ENCODE measurements at regions not wholly inside any gene's neighbourhood (a gene's known extent, or its start where the extent isn't known, plus 50 kb on each side); places are given as distances from the start of the nearest gene placed in this dataset.
"Not testable (repeated sequence)": the region's sequence is repeated elsewhere in the genome, so short reads cannot be mapped to it uniquely, and the experiment has no call there.

GRCh38 chr2:7732497-7732896 lies 815.3 kb downstream of the RNF144A start:
- no peak for FAIRE-seq

- no peak for FAIRE-seq
Observed at GRCh38 chr2:7736646-7737305, 819.6 kb downstream of the RNF144A start.

- FAIRE-seq: no peak
Observed at GRCh38 chr2:7738596-7738995, 821.4 kb downstream of the RNF144A start.

GRCh38 chr2:7740114-7740513 lies 822.9 kb downstream of the RNF144A start:
- no peak for FAIRE-seq

GRCh38 chr2:7742301-7742700 lies 825.1 kb downstream of the RNF144A start:
- no peak for FAIRE-seq

GRCh38 chr2:7744827-7745226 lies 827.6 kb downstream of the RNF144A start:
- FAIRE-seq: no peak

- FAIRE-seq: no peak
Observed at GRCh38 chr2:7745369-7745768, 828.2 kb downstream of the RNF144A start.

GRCh38 chr2:7748717-7749415 lies 831.7 kb downstream of the RNF144A start:
- no peak for FAIRE-seq

GRCh38 chr2:7749895-7750559 lies 832.8 kb downstream of the RNF144A start:
- FAIRE-seq: no peak

GRCh38 chr2:7752291-7752690 lies 835.1 kb downstream of the RNF144A start:
- FAIRE-seq: no peak

- FAIRE-seq: no peak
Observed at GRCh38 chr2:7753777-7754176, 836.6 kb downstream of the RNF144A start.

- FAIRE-seq: no peak
Observed at GRCh38 chr2:7755879-7756278, 838.7 kb downstream of the RNF144A start.

GRCh38 chr2:7758073-7758759 lies 841.0 kb downstream of the RNF144A start:
- no peak for FAIRE-seq

GRCh38 chr2:7759898-7760297 lies 842.7 kb downstream of the RNF144A start:
- no peak for FAIRE-seq

- not testable (repeated sequence) for FAIRE-seq
Observed at GRCh38 chr2:7763418-7763817, 846.2 kb downstream of the RNF144A start.

- FAIRE-seq: no peak
Observed at GRCh38 chr2:7765236-7765635, 848.0 kb downstream of the RNF144A start.

GRCh38 chr2:7766088-7766722 lies 849.0 kb downstream of the RNF144A start:
- FAIRE-seq: no peak

GRCh38 chr2:7766978-7767565 lies 849.9 kb downstream of the RNF144A start:
- no peak for FAIRE-seq

GRCh38 chr2:7767902-7768301 lies 850.7 kb downstream of the RNF144A start:
- FAIRE-seq: no peak

- no peak for FAIRE-seq
Observed at GRCh38 chr2:7771781-7772180, 854.6 kb downstream of the RNF144A start.

GRCh38 chr2:7773362-7774360 lies 856.4 kb downstream of the RNF144A start:
- no peak for FAIRE-seq
